Neutrophil (primary cell): ENCODE measurements at regions not wholly inside any gene's neighbourhood (a gene's known extent, or its start where the extent isn't known, plus 50 kb on each side); places are given as distances from the start of the nearest gene placed in this dataset.

ENCODE experiments used
- H3K27ac ChIP-seq: fragments of 200-600 bp; sonication (generic); 2 replicates; pipeline ENCODE4 v1.5.1; 2016; ENCODE audit warnings: mild to moderate bottlenecking, moderate library complexity
- H3K27me3 ChIP-seq: fragments of 200-600 bp; sonication (generic); 2 replicates; pipeline ENCODE4 v1.6.0; 2016; ENCODE audit warnings: mild to moderate bottlenecking
- H3K36me3 ChIP-seq: fragments of 200-600 bp; sonication (generic); 2 replicates; pipeline ENCODE4 v1.5.1; 2017
- H3K4me1 ChIP-seq, 2 experiments: fragments of 200-600 bp in 1 of 2; sonication (generic) in 1 of 2; 1 replicate in 1 of 2; 2 replicates in 1 of 2; pipeline versions ENCODE4 v1.5.1 to v1.6.1; 2013 to 2016; ENCODE audit warnings: low read depth in 1 of 2, low read length in 1 of 2, mild to moderate bottlenecking in 1 of 2, moderate library complexity in 1 of 2; ENCODE audit not compliant: control insufficient read depth in 1 of 2, insufficient read depth in 1 of 2
- H3K4me3 ChIP-seq, 2 experiments: fragments of 200-600 bp in 1 of 2; sonication (generic) in 1 of 2; 1 replicate in 1 of 2; 2 replicates in 1 of 2; pipeline ENCODE4 v1.5.1; 2013 to 2016; ENCODE audit warnings: low read depth in 1 of 2, low read length in 1 of 2, mild to moderate bottlenecking in 1 of 2, moderate library complexity in 1 of 2
- H3K9me3 ChIP-seq: fragments of 200-600 bp; sonication (generic); 2 replicates; pipeline ENCODE4 v1.5.1; 2016
- CTCF ChIP-seq: fragments of 200-600 bp; sonication (generic); IDR thresholded peaks from 2 replicates; pipeline ENCODE4 v1.5.1; 2016; ENCODE audit warnings: antibody characterized with exemption

DNA sequence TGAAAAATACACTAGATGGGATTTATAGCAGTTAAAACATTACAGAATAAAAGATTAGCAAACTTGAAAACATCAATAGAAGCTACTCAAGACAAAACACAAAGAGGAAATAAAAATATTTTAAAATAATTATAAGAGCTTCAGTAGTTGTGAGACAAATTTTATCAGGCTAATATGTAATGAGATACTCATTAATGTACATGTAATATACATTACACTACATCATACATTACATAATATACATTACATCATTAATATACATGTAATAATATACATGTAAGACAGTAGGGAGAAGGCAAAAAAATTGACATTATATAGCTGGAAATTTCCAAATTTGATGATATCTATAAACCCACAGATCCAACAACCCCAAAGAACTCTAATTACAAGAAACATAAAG is 249.4 kb upstream of the HMGA2 start:
- Histone ChIP-seq H3K27ac (no peak overlapping the region), H3K4me3 (no peak overlapping the region), H3K27me3 (no peaks in the 10 kb centered on the region), H3K9me3 (no peaks in the 10 kb centered on the region), H3K36me3 (no peaks in the 10 kb centered on the region), H3K4me1 (no peaks in the 10 kb centered on the region)
- no peak for TF ChIP-seq CTCF

DNA sequence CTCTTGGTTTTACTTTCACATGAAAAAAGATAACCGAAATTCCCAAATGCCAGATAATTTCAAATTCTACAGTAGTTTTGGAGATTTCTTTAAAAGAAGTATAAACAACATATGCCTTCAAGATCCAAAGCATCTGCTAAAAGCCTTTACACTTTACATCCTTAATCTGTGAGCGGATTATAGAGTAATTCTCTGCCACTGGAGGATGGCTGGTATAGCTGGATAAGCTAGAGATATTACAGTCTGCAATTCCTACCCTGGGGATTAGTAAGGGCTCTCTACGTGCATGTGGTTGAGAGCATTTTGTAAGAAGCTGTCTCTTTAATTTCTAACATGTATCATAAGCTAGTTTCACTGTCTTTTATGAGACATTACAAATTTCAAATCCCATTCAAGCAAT is 240.3 kb upstream of the HMGA2 start:
- H3K27ac ChIP-seq = no peak overlapping the region

GRCh38 chr12:65585648-65586602 is 238.4 kb upstream of the HMGA2 start:
- no peak for TF ChIP-seq CTCF
- no peak overlapping the region for H3K4me3 ChIP-seq
- H3K27me3 ChIP-seq = no peaks in the 10 kb centered on the region
- no peak overlapping the region for H3K27ac ChIP-seq
- H3K4me1 ChIP-seq = no peaks in the 10 kb centered on the region
- H3K36me3 ChIP-seq = no peaks in the 10 kb centered on the region
- no peaks in the 10 kb centered on the region for H3K9me3 ChIP-seq

More for the DNA sequence above, 240.3 kb upstream of the HMGA2 start:
- TF ChIP-seq CTCF = no peak
- Histone ChIP-seq H3K4me1 (no peaks in the 10 kb centered on the region), H3K9me3 (no peaks in the 10 kb centered on the region), H3K36me3 (no peaks in the 10 kb centered on the region), H3K4me3 (no peak overlapping the region), H3K27me3 (no peaks in the 10 kb centered on the region)

GRCh38 chr12:65586796-65587195 is 237.5 kb upstream of the HMGA2 start:
- TF ChIP-seq CTCF = no peak
- Histone ChIP-seq H3K27ac (no peak overlapping the region), H3K4me1 (peaks cover 0 to 4% of the 10 kb centered on the region in 2 experiments)

DNA sequence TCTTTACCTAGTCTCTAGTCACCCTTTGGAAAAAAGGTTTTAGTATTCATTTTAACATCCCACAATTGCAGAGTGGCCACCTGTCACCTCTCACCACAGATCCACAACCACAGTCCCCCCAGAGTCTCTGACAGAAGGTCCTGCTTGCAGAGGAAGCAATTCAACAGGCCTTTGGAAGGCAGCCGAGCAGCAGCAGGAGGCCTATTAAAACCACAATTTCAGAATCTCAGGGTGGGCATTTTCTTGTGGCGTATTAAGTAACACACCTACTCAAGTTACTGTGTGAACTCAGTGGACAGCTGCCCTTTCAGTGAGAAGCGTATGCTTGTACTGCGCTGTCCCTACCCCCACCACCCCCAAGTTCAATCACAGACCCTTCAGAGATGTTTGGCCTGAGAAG is 234.0 kb upstream of the HMGA2 start:
- Histone ChIP-seq H3K36me3 (no peaks in the 10 kb centered on the region), H3K27me3 (peaks cover 14% of the 10 kb centered on the region), H3K27ac (no peak overlapping the region), H3K4me3 (no peak overlapping the region), H3K4me1 (peaks cover 0 to 10% of the 10 kb centered on the region in 2 experiments), H3K9me3 (no peaks in the 10 kb centered on the region)
- TF ChIP-seq CTCF = no peak

More at GRCh38 chr12:65586796-65587195, 237.5 kb upstream of the HMGA2 start:
- H3K4me3 ChIP-seq = no peak overlapping the region
- no peaks in the 10 kb centered on the region for H3K27me3 ChIP-seq
- H3K36me3 ChIP-seq = no peaks in the 10 kb centered on the region
- no peaks in the 10 kb centered on the region for H3K9me3 ChIP-seq
